GM12872 (cell line): ENCODE measurements at regions not wholly inside any gene's neighbourhood (a gene's known extent, or its start where the extent isn't known, plus 50 kb on each side); places are given as distances from the start of the nearest gene placed in this dataset.

Experiments
- TF ChIP-seq, protein P1 (sequence below): IDR thresholded peaks from 3 replicates; pipeline ENCODE4 v1.5.1; 2011; ENCODE audit warnings: low read depth, mild to moderate bottlenecking, low read length, moderate library complexity; ENCODE audit not compliant: insufficient read depth

DNA sequence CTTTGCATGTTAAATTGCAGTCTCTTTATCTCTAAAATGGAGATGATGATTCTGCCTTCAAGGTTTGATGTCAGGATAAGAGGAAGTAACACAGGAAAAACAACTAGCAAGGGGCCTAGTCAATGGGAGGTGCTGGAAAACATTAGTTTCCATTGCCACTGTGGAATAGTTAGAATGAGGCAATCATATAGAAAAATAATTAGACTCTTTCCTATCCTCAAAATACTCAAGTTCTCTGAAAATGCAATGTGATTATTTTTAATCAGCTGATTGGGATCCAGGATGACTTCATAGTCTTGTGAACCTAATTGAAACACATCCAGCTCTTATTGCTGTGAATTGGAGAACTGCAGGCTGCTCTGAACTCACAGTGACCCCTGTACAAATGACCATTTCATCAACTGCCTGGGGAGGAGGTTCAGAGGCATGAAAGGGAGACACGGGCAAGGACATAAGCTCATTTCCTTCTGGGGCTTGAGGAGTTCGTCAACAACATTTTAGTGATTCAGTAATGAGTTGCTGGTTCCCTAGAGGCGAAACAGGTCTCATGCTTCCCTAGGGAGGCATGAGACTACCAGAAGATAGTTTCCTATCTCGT, 422.5 kb downstream of the LPIN1 start:
- TF ChIP-seq, protein P1, sequence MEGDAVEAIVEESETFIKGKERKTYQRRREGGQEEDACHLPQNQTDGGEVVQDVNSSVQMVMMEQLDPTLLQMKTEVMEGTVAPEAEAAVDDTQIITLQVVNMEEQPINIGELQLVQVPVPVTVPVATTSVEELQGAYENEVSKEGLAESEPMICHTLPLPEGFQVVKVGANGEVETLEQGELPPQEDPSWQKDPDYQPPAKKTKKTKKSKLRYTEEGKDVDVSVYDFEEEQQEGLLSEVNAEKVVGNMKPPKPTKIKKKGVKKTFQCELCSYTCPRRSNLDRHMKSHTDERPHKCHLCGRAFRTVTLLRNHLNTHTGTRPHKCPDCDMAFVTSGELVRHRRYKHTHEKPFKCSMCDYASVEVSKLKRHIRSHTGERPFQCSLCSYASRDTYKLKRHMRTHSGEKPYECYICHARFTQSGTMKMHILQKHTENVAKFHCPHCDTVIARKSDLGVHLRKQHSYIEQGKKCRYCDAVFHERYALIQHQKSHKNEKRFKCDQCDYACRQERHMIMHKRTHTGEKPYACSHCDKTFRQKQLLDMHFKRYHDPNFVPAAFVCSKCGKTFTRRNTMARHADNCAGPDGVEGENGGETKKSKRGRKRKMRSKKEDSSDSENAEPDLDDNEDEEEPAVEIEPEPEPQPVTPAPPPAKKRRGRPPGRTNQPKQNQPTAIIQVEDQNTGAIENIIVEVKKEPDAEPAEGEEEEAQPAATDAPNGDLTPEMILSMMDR, result no peak

DNA sequence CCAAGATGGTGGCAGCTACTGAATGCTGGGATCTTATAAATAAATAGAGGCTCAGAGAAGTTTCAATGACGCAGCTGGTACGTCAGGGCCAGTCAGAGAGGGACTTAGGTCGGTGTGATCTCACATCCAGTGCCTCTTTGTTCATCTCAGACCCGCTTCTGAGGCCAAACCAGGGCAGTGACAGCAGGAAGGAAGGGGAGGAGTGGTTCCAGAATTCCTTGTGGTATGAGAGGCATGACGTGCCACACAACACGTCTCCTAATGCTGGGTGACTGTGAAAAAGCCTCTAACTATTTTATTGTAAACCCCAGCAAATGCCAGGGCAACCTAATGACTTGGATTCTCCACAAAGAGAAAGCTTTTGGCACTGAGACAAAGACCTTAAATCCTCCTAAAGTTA, 423.3 kb downstream of the LPIN1 start:
- TF ChIP-seq, protein P1, result no peak

DNA sequence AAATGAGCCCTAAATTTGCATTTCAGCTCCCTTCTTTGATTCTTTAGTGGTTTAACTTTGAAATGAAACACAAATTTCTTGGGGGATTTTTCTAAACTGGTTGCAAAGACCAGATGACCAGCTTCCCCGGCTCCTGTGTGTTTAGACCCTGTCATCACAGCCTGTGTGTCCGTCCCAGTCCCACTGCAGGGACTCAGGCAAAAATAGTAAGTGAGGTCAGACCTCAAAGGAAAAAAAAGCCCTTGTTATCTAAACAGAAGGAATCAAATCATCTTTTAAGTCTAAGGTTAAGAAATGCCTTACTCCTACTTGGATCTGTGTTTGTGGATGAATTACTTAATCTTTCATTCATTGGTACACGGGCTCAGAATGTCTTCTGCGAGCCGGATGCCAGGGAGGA, 423.7 kb downstream of the LPIN1 start:
- TF ChIP-seq, protein P1, result no peak

DNA sequence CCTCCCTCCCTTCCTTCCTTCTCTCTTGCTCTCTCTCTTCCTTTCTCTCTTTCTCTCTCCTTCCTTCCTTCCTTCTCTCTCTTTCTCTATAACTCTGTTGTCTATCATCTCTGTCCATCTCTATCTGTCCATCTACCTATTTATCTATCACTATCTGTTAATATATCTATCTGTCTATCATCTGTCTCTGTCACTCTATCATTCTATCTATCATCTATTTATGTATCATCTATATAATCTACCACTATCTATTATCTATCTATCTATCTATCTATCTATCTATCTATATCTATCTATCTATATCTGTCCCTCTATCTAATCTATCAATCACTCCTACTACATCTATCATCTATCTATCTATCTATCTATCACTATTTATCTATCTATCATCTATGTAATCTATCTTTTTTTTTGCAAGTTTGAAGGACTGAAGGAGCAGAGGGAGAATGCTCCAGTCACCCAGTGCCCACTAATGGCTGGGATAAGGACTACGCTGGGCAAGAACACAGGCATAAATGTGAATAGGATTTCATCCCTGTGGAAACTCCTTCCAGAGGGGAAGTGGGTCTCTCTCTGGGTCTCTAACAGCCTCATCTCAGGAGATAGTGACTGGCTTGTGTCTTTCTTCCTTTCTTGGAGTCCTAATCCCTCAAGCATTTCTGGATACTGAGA, 427.0 kb downstream of the LPIN1 start:
- TF ChIP-seq, protein P1, result no peak

DNA sequence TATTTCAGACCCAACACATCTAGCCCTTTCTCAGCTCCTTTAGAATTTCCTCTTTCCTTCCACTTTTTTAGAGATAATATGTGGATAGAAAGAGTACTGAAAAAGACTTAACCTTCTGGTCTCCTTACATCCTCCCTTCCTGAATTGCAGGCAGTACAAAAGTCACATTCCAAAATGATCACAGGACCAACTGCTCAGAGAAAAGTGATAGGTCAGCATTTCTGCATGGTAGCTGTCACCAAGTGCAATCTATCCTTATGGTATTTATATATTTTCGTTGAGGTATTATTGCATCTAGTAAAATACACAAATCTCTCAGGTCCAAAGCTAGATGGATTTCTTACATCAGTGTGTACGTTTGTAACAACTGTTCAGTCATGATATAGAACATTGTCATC, 427.5 kb downstream of the LPIN1 start:
- TF ChIP-seq, protein P1, result no peak

DNA sequence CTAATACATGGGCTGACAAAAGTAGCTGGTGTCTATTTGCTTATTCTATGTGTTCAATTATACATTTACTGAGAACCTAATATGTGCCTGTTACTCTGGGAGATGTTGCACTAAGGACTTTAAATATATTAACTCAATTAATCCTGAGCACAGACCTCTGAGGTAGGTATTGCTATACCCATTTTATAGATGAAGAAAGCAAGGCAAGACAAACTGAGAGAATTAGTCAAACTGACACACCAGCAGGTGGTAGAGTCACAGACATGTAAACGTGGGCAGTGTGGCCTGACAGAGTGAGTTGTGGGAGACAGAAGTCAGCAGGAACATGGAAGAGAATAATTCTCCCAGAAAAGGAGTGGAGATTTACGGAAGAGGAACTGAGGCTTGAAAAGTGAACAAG, 428.9 kb downstream of the LPIN1 start:
- TF ChIP-seq, protein P1, result no peak

DNA sequence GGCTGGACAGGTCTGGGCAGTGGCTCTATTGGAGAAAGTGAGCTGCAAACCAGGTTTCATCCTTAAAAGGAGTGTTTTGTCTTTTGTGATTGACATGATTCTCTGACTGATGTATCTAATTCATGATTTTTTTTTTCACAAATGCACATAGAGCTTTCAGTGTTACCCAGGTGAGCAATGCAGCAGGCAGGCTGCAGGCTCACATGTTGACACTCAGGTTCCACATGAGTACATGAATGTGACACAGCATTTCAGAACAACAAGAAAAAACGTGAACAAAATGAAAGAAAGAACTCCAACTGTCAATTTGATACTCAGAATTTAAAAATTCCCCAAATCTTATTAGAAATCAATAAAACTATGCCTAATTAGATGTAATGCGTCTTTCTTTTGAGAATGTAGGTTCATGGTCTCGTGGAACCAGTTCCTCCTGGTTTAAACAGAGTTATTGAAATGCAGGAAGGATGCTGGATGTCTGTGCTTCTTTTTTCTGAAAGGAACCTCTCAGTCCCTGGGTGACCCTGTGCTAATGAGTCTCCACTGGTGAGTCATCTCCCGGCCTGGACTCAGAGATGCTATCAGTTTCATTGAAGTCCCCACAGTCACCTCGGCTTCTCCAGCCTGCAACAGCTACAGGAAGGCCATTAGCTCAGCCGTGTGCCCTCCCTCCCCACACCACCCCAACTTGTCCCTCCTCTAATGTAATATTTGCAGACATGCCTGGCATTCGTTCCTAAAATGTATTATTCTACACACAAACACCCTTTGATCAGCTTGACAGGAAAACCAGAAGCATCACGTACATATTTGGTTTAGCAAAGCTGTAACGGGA, 430.4 kb downstream of the LPIN1 start:
- TF ChIP-seq, protein P1, result no peak
